Kidney (tissue), 13 donors: ENCODE measurements at regions not wholly inside any gene's neighbourhood (a gene's known extent, or its start where the extent isn't known, plus 50 kb on each side); places are given as distances from the start of the nearest gene placed in this dataset.

Source experiments
- DNase-seq, 5 donors: peaks; one replicate each; pipeline ENCODE4 v3.0.0-alpha.2; 2013 to 2020
- FAIRE-seq: peaks from 2 replicates; lab custom pipeline; 2012; peaks lifted over from hg19 to GRCh38; lab: Jason Lieb, UNC
- H3K27ac ChIP-seq, 2 donors: one replicate each; pipeline ENCODE4 v1.7.0; 2013; ENCODE audit warnings: low read depth in 2 of 2, low read length in 2 of 2, inconsistent platforms in 1 of 2
- H3K27me3 ChIP-seq: one replicate; pipeline ENCODE4 v1.7.1; 2013; ENCODE audit warnings: low read length, inconsistent platforms; ENCODE audit not compliant: control insufficient read depth, insufficient read depth
- H3K36me3 ChIP-seq, 3 donors: one replicate each; pipeline versions ENCODE4 v1.7.0 to v1.7.1; 2013; ENCODE audit warnings: low read length in 3 of 3, control low read depth in 1 of 3, inconsistent platforms in 1 of 3; ENCODE audit not compliant: insufficient read depth in 3 of 3, control insufficient read depth in 2 of 3
- H3K4me1 ChIP-seq, 3 donors: one replicate each; pipeline versions ENCODE4 v1.7.0 to v1.7.1; 2013; ENCODE audit warnings: low read length in 3 of 3, inconsistent platforms in 1 of 3, low read depth in 1 of 3; ENCODE audit not compliant: control insufficient read depth in 2 of 3, insufficient read depth in 2 of 3
- H3K4me3 ChIP-seq, 3 donors: one replicate each; pipeline versions ENCODE4 v1.7.0 to v1.8.1; 2013; ENCODE audit warnings: low read length in 3 of 3, control low read depth in 1 of 3, inconsistent platforms in 1 of 3
- H3K9ac ChIP-seq, 3 donors: one replicate each; pipeline versions ENCODE4 v1.7.0 to v1.7.1; 2013; ENCODE audit warnings: low read length in 3 of 3, control low read depth in 1 of 3, inconsistent platforms in 1 of 3
- H3K9me3 ChIP-seq, 3 donors: one replicate each; pipeline versions ENCODE4 v1.7.0 to v1.7.1; 2013; ENCODE audit warnings: low read length in 3 of 3, control low read depth in 1 of 3, inconsistent platforms in 1 of 3; ENCODE audit not compliant: control insufficient read depth in 2 of 3, insufficient read depth in 1 of 3
- CTCF ChIP-seq: IDR thresholded peaks from 3 replicates; pipeline ENCODE4 v1.5.1; 2012; ENCODE audit warnings: mild to moderate bottlenecking, moderate library complexity, borderline replicate concordance; ENCODE audit not compliant: insufficient read depth; ENCODE audit errors: extremely low read depth
- intact Hi-C: fragments of 100-400 bp; cut with DNase I; formaldehyde crosslinking; loops from one replicate; pipeline ENCODE4 v1.11.1; 2022
- donor health status: control.
- donor health status: control.
- donor health status: control.
- donor health status: control.
- donor health status: control.
- donor health status: DM: yes; HTN: yes; CAD: no.
- donor health status: Normal renal cell carcinoma (clear cell type).

- DNase-seq (no peak), FAIRE-seq (no peak)
- Histone ChIP-seq H3K27me3 (no peaks in the 10 kb centered on the region), H3K4me3 (no peak overlapping the region), H3K9me3 (no peaks in the 10 kb centered on the region), H3K4me1 (no peaks in the 10 kb centered on the region), H3K27ac (no peak overlapping the region), H3K9ac (no peak overlapping the region), H3K36me3 (no peaks in the 10 kb centered on the region)
- intact Hi-C loops = no loop called here
- TF ChIP-seq CTCF = no peak
Observed at GRCh38 chr20:52444455-52444854, 252.9 kb upstream of the ZFP64 start.

- no peak for TF ChIP-seq CTCF
- DNase-seq (no peak), FAIRE-seq (no peak)
- Histone ChIP-seq H3K27ac (no peak overlapping the region), H3K27me3 (no peaks in the 10 kb centered on the region), H3K4me1 (no peaks in the 10 kb centered on the region), H3K36me3 (no peaks in the 10 kb centered on the region), H3K4me3 (no peak overlapping the region), H3K9me3 (no peaks in the 10 kb centered on the region), H3K9ac (no peak overlapping the region)
- intact Hi-C loops = no loop called here
Observed at GRCh38 chr20:52443874-52444273, 252.3 kb upstream of the ZFP64 start.

GRCh38 chr20:52441710-52442109 lies 250.1 kb upstream of the ZFP64 start:
- H3K9ac ChIP-seq = no peak overlapping the region
- H3K4me1 ChIP-seq = no peaks in the 10 kb centered on the region
- FAIRE-seq (no peak), DNase-seq (no peak)
- intact Hi-C loops = no loop called here
- TF ChIP-seq CTCF = no peak
- no peak overlapping the region for H3K27ac ChIP-seq
- H3K9me3 ChIP-seq = no peaks in the 10 kb centered on the region
- no peak overlapping the region for H3K4me3 ChIP-seq
- H3K27me3 ChIP-seq = no peaks in the 10 kb centered on the region
- H3K36me3 ChIP-seq = no peaks in the 10 kb centered on the region

- no peak for TF ChIP-seq CTCF
- no peak overlapping the region for H3K27ac ChIP-seq
- H3K9ac ChIP-seq = no peak overlapping the region
- no peaks in the 10 kb centered on the region for H3K4me1 ChIP-seq
- H3K9me3 ChIP-seq = no peaks in the 10 kb centered on the region
- H3K4me3 ChIP-seq = no peak overlapping the region
- no peaks in the 10 kb centered on the region for H3K36me3 ChIP-seq
- H3K27me3 ChIP-seq = no peaks in the 10 kb centered on the region
- FAIRE-seq (no peak), DNase-seq (no peak)
- intact Hi-C loops = no loop called here
Observed at GRCh38 chr20:52439375-52439774, 247.8 kb upstream of the ZFP64 start.
